Epithelial cell of proximal tubule (primary cell): ENCODE measurements at regions not wholly inside any gene's neighbourhood (a gene's known extent, or its start where the extent isn't known, plus 50 kb on each side); places are given as distances from the start of the nearest gene placed in this dataset.

ENCODE experiments used
- DNase-seq: peaks from one replicate; pipeline ENCODE4 v3.0.0-alpha.2; 2011; ENCODE audit warnings: low read depth
- H3K4me3 ChIP-seq: 2 replicates; pipeline ENCODE4 v1.5.1; 2011; ENCODE audit warnings: low read depth, mild to moderate bottlenecking, low read length
- CTCF ChIP-seq: conservative IDR thresholded peaks from 2 replicates; pipeline ENCODE4 v1.5.1; 2012; ENCODE audit warnings: low read depth, mild to moderate bottlenecking, low read length

- no peak for TF ChIP-seq CTCF
- no peak overlapping the region for H3K4me3 ChIP-seq
- no peak for DNase-seq
Measured at GRCh38 chr6:115663681-115664080, 397.0 kb downstream of the FRK start.

GRCh38 chr6:115643762-115644161 lies 416.9 kb downstream of the FRK start:
- no peak overlapping the region for H3K4me3 ChIP-seq
- DNase-seq = no peak
- no peak for TF ChIP-seq CTCF

GRCh38 chr6:115634887-115635286 lies 425.8 kb downstream of the FRK start:
- TF ChIP-seq CTCF = no peak
- no peak overlapping the region for H3K4me3 ChIP-seq
- no peak for DNase-seq

GRCh38 chr6:115634131-115634530 lies 426.6 kb downstream of the FRK start:
- DNase-seq = no peak
- H3K4me3 ChIP-seq = no peak overlapping the region
- TF ChIP-seq CTCF = no peak

- TF ChIP-seq CTCF = no peak
- no peak overlapping the region for H3K4me3 ChIP-seq
- no peak for DNase-seq
Measured at GRCh38 chr6:115631028-115631427, 429.7 kb downstream of the FRK start.

GRCh38 chr6:115630424-115631024 lies 430.2 kb downstream of the FRK start:
- no peak overlapping the region for H3K4me3 ChIP-seq
- no peak for TF ChIP-seq CTCF
- no peak for DNase-seq

- DNase-seq = no peak
- no peak for TF ChIP-seq CTCF
Measured at GRCh38 chr6:115629415-115629814, 431.3 kb downstream of the FRK start.

More at GRCh38 chr6:115629415-115629814, 431.3 kb downstream of the FRK start:
- H3K4me3 ChIP-seq = no peak overlapping the region
